Endothelial cell (in vitro differentiated cells): ENCODE measurements at regions not wholly inside any gene's neighbourhood (a gene's known extent, or its start where the extent isn't known, plus 50 kb on each side); places are given as distances from the start of the nearest gene placed in this dataset.

ENCODE experiments used
- DNase-seq: peaks from one replicate; pipeline ENCODE4 v3.0.0; 2021; ENCODE audit warnings: low spot score
- H3K27ac Mint-ChIP-seq: one replicate; pipeline ENCODE4 v1.8.0; 2021; ENCODE audit warnings: mixed read lengths, inconsistent platforms; ENCODE audit not compliant: unreplicated experiment
- H3K27me3 Mint-ChIP-seq: one replicate; pipeline ENCODE4 v1.8.0; 2021; ENCODE audit warnings: mild to moderate bottlenecking, moderate library complexity, mixed read lengths, inconsistent platforms; ENCODE audit not compliant: unreplicated experiment
- H3K36me3 Mint-ChIP-seq: one replicate; pipeline ENCODE4 v1.8.0; 2021; ENCODE audit warnings: mild to moderate bottlenecking, low read depth, mixed read lengths, inconsistent platforms; ENCODE audit not compliant: unreplicated experiment
- H3K4me1 Mint-ChIP-seq: one replicate; pipeline ENCODE4 v1.8.0; 2021; ENCODE audit warnings: mild to moderate bottlenecking, mixed read lengths, inconsistent platforms; ENCODE audit not compliant: unreplicated experiment
- H3K4me3 Mint-ChIP-seq: one replicate; pipeline ENCODE4 v1.8.0; 2021; ENCODE audit warnings: mild to moderate bottlenecking, mixed read lengths, inconsistent platforms; ENCODE audit not compliant: unreplicated experiment
- H3K9me3 Mint-ChIP-seq: one replicate; pipeline ENCODE4 v1.8.0; 2021; ENCODE audit warnings: mixed read lengths, inconsistent platforms; ENCODE audit not compliant: unreplicated experiment
- CTCF ChIP-seq: fragments of 200-600 bp; sonication (generic); IDR thresholded peaks from one replicate; pipeline ENCODE4 v1.5.0; 2021; ENCODE audit warnings: antibody characterized with exemption; ENCODE audit not compliant: unreplicated experiment

GRCh38 chr3:40844896-40845295 lies 320.1 kb downstream of the ZNF621 start:
- H3K4me3 Mint-ChIP-seq = no peak overlapping the region
- no peak for TF ChIP-seq CTCF
- H3K36me3 Mint-ChIP-seq = no peaks in the 10 kb centered on the region
- H3K4me1 Mint-ChIP-seq = peaks cover 35% of the 10 kb centered on the region
- no peak overlapping the region for H3K27ac Mint-ChIP-seq
- peaks cover 1% of the 10 kb centered on the region for H3K27me3 Mint-ChIP-seq
- no peak for DNase-seq
- H3K9me3 Mint-ChIP-seq = no peaks in the 10 kb centered on the region

GRCh38 chr3:40845447-40845846 lies 320.7 kb downstream of the ZNF621 start:
- H3K4me3 Mint-ChIP-seq = no peak overlapping the region
- H3K27ac Mint-ChIP-seq = no peak overlapping the region
- no peak for TF ChIP-seq CTCF
- H3K4me1 Mint-ChIP-seq = peaks cover 35% of the 10 kb centered on the region
- no peaks in the 10 kb centered on the region for H3K36me3 Mint-ChIP-seq
- H3K9me3 Mint-ChIP-seq = no peaks in the 10 kb centered on the region
- no peak for DNase-seq
- peaks cover 1% of the 10 kb centered on the region for H3K27me3 Mint-ChIP-seq

- Mint-ChIP-seq H3K9me3 (no peaks in the 10 kb centered on the region), H3K4me3 (no peak overlapping the region), H3K36me3 (no peaks in the 10 kb centered on the region), H3K27me3 (peaks cover 1% of the 10 kb centered on the region), H3K4me1 (peaks cover 35% of the 10 kb centered on the region), H3K27ac (no peak overlapping the region)
- no peak for DNase-seq
- no peak for TF ChIP-seq CTCF
Measured at GRCh38 chr3:40845916-40846315, 321.2 kb downstream of the ZNF621 start.

- peaks cover 1% of the 10 kb centered on the region for H3K27me3 Mint-ChIP-seq
Measured at GRCh38 chr3:40846451-40846850, 321.7 kb downstream of the ZNF621 start.

GRCh38 chr3:40847551-40847992 lies 322.8 kb downstream of the ZNF621 start:
- Mint-ChIP-seq H3K4me1 (peaks cover 34% of the 10 kb centered on the region), H3K9me3 (no peaks in the 10 kb centered on the region), H3K27ac (peak overlapping the region; percentile 33), H3K27me3 (peaks cover 1% of the 10 kb centered on the region), H3K4me3 (no peak overlapping the region), H3K36me3 (no peaks in the 10 kb centered on the region)
- DNase-seq = peak; percentile 58
- no peak for TF ChIP-seq CTCF

More at GRCh38 chr3:40846451-40846850, 321.7 kb downstream of the ZNF621 start:
- no peak overlapping the region for H3K4me3 Mint-ChIP-seq
- TF ChIP-seq CTCF = no peak
- H3K27ac Mint-ChIP-seq = no peak overlapping the region
- H3K36me3 Mint-ChIP-seq = no peaks in the 10 kb centered on the region
- peaks cover 35% of the 10 kb centered on the region for H3K4me1 Mint-ChIP-seq
- DNase-seq = no peak
- H3K9me3 Mint-ChIP-seq = no peaks in the 10 kb centered on the region
